SK-N-SH (cell line): ENCODE measurements at regions not wholly inside any gene's neighbourhood (a gene's known extent, or its start where the extent isn't known, plus 50 kb on each side); places are given as distances from the start of the nearest gene placed in this dataset.

ENCODE experiments used
- CTCF ChIA-PET: fragments of 300-600, 350-600 bp; formaldehyde crosslinking; extraction: SDS; loops from one replicate; lab custom pipeline; 2021; lab: Yijun Ruan, JAX
- POLR2A ChIA-PET: fragments of 350-600 bp; sonication (Branson Sonifier 250); formaldehyde crosslinking; extraction: SDS; loops from one replicate; lab custom pipeline; 2020; ENCODE audit warnings: antibody characterized with exemption, inconsistent platforms; lab: Yijun Ruan, JAX
- DNase-seq: peaks from one replicate; pipeline ENCODE4 v3.0.0; 2012
- H2AFZ ChIP-seq: fragments of 200-600 bp; sonication (generic); 2 replicates; pipeline ENCODE4 v1.8.1; 2016; ENCODE audit warnings: antibody characterized with exemption, mild to moderate bottlenecking, low read depth
- H3F3A ChIP-seq: fragments of 200-600 bp; sonication (generic); replicated peaks from 2 replicates; pipeline ENCODE3; 2016; ENCODE audit warnings: antibody characterized with exemption, mild to moderate bottlenecking; ENCODE audit not compliant: insufficient read depth
- H3K27ac ChIP-seq, 2 experiments: fragments of 200-500 bp in 1 of 2; fragments of 200-600 bp in 1 of 2; sonication (Bioruptor generic) in 1 of 2; sonication (generic), shearing (Covaris generic) in 1 of 2; 2 replicates each; pipeline versions ENCODE4 v1.5.1 to v1.6.1; 2014 to 2016; ENCODE audit warnings: low read depth in 2 of 2, inconsistent platforms in 1 of 2, low read length in 1 of 2, mild to moderate bottlenecking in 1 of 2, mixed read lengths in 1 of 2
- H3K27me3 ChIP-seq: fragments of 200-600 bp; sonication (generic), shearing (Covaris generic); 2 replicates; pipeline ENCODE4 v1.6.1; 2016; ENCODE audit warnings: mixed run types; ENCODE audit not compliant: insufficient read depth
- H3K36me3 ChIP-seq, 2 experiments: fragments of 200-500 bp in 1 of 2; fragments of 200-600 bp in 1 of 2; sonication (Bioruptor generic) in 1 of 2; sonication (generic) in 1 of 2; replicated peaks in 1 of 2; 2 replicates each; pipeline versions ENCODE3 to v1.5.1; 2014 to 2016; ENCODE audit warnings: low read length in 1 of 2, mild to moderate bottlenecking in 1 of 2; ENCODE audit not compliant: insufficient read depth in 2 of 2, control insufficient read depth in 1 of 2
- H3K4me1 ChIP-seq, 2 experiments: fragments of 200-500 bp in 1 of 2; fragments of 200-600 bp in 1 of 2; sonication (Bioruptor generic) in 1 of 2; sonication (generic), shearing (Covaris generic) in 1 of 2; 2 replicates each; pipeline versions ENCODE4 v1.5.1 to v1.6.1; 2014 to 2016; ENCODE audit warnings: low read depth in 1 of 2, low read length in 1 of 2, mixed run types in 1 of 2; ENCODE audit not compliant: insufficient read depth in 2 of 2, control insufficient read depth in 1 of 2
- H3K4me2 ChIP-seq: fragments of 200-600 bp; sonication (generic), shearing (Covaris generic); 2 replicates; pipeline ENCODE4 v1.6.1; 2017; ENCODE audit warnings: mixed run types
- H3K4me3 ChIP-seq, 2 experiments: fragments of 200-500 bp in 1 of 2; fragments of 200-600 bp in 1 of 2; sonication (Bioruptor generic) in 1 of 2; sonication (generic), shearing (Covaris generic) in 1 of 2; 2 replicates each; pipeline versions ENCODE4 v1.5.1 to v1.8.1; 2014 to 2016; ENCODE audit warnings: low read depth in 2 of 2, inconsistent platforms in 1 of 2, low read length in 1 of 2, mild to moderate bottlenecking in 1 of 2, mixed read lengths in 1 of 2, moderate library complexity in 1 of 2
- H3K79me2 ChIP-seq: fragments of 200-600 bp; sonication (generic); 2 replicates; pipeline ENCODE4 v1.8.1; 2017; ENCODE audit warnings: mild to moderate bottlenecking; ENCODE audit not compliant: insufficient read depth
- H3K9ac ChIP-seq: fragments of 200-600 bp; sonication (generic); 2 replicates; pipeline ENCODE4 v1.6.1; 2017; ENCODE audit warnings: mixed run types
- H3K9me2 ChIP-seq: fragments of 200-600 bp; sonication (generic); 2 replicates; pipeline ENCODE4 v1.6.1; 2017; ENCODE audit warnings: mixed run types
- H3K9me3 ChIP-seq: fragments of 200-600 bp; sonication (generic); 2 replicates; pipeline ENCODE4 v1.6.1; 2017; ENCODE audit warnings: mixed run types, mild to moderate bottlenecking, moderate library complexity
- H4K20me1 ChIP-seq: fragments of 200-600 bp; sonication (generic); 2 replicates; pipeline ENCODE4 v1.6.1; 2017; ENCODE audit warnings: mild to moderate bottlenecking, mixed run types; ENCODE audit not compliant: insufficient read depth
- CHD2 ChIP-seq: fragments of 150-350 bp; IDR thresholded peaks from 2 replicates; pipeline ENCODE4 v1.6.1; 2018; ENCODE audit warnings: low read length; ENCODE audit not compliant: partially characterized antibody
- EP300 ChIP-seq, 2 experiments: IDR thresholded peaks; 2 replicates each; pipeline versions ENCODE4 v1.4.0 to v1.6.1; 2012; ENCODE audit warnings: borderline replicate concordance in 1 of 2, low read depth in 1 of 2, low read length in 1 of 2
- FOSL2 ChIP-seq: IDR thresholded peaks from 2 replicates; pipeline ENCODE4 v1.4.0; 2012; ENCODE audit warnings: low read depth, mild to moderate bottlenecking, moderate library complexity, borderline replicate concordance
- FOXJ3 ChIP-seq: sonication (generic); formaldehyde crosslinking; IDR thresholded peaks from 2 replicates; pipeline ENCODE4 v1.5.1; 2020; ENCODE audit warnings: mild to moderate bottlenecking, missing genetic modification reagents
- FOXM1 ChIP-seq: IDR thresholded peaks from 2 replicates; pipeline ENCODE4 v1.4.0; 2012; ENCODE audit warnings: low read depth, mild to moderate bottlenecking
- GABPA ChIP-seq: IDR thresholded peaks from 2 replicates; pipeline ENCODE4 v1.4.0; 2012; ENCODE audit warnings: low read depth, mild to moderate bottlenecking
- MXI1 ChIP-seq: IDR thresholded peaks from 2 replicates; pipeline ENCODE4 v1.6.1; 2012; ENCODE audit warnings: mild to moderate bottlenecking, low read depth, low read length, improper control_type of control experiment
- NFIC ChIP-seq: IDR thresholded peaks from 2 replicates; pipeline ENCODE4 v1.4.0; 2012; ENCODE audit warnings: borderline replicate concordance
- TEAD4 ChIP-seq: IDR thresholded peaks from 2 replicates; pipeline ENCODE4 v1.4.0; 2012; ENCODE audit warnings: mild to moderate bottlenecking, borderline replicate concordance; ENCODE audit not compliant: insufficient read depth
- USF1 ChIP-seq: IDR thresholded peaks from 2 replicates; pipeline ENCODE4 v1.4.0; 2012; ENCODE audit warnings: low read depth, borderline replicate concordance
- WGBS: methylation state at CpG from one replicate; pipeline ENCODE4 v1.1.6; 2017; ENCODE audit warnings: low lambda C conversion rate; 5-methylcytosine and 5-hydroxymethylcytosine counted together
- TF ChIP-seq, protein P1 (sequence below): IDR thresholded peaks from 2 replicates; pipeline ENCODE4 v1.6.1; 2012; ENCODE audit warnings: mild to moderate bottlenecking, low read depth, low read length, moderate library complexity
- TF ChIP-seq, protein P2 (sequence below): IDR thresholded peaks from 2 replicates; pipeline ENCODE4; 2012

GRCh38 chr2:234178330-234179030 is 128.0 kb downstream of the SPP2 start:
- no peaks in the 10 kb centered on the region for H3K79me2 ChIP-seq
- ChIA-PET CTCF (no interaction called here), POLR2A (no interaction called here)
- H3K9me3 ChIP-seq: no peaks in the 10 kb centered on the region
- no peak overlapping the region for H3K4me3 ChIP-seq
- no peaks in the 10 kb centered on the region for H3K9me2 ChIP-seq
- H3K36me3 ChIP-seq: no peaks in the 10 kb centered on the region
- no peak overlapping the region for H3K27ac ChIP-seq
- TF ChIP-seq, protein P1, sequence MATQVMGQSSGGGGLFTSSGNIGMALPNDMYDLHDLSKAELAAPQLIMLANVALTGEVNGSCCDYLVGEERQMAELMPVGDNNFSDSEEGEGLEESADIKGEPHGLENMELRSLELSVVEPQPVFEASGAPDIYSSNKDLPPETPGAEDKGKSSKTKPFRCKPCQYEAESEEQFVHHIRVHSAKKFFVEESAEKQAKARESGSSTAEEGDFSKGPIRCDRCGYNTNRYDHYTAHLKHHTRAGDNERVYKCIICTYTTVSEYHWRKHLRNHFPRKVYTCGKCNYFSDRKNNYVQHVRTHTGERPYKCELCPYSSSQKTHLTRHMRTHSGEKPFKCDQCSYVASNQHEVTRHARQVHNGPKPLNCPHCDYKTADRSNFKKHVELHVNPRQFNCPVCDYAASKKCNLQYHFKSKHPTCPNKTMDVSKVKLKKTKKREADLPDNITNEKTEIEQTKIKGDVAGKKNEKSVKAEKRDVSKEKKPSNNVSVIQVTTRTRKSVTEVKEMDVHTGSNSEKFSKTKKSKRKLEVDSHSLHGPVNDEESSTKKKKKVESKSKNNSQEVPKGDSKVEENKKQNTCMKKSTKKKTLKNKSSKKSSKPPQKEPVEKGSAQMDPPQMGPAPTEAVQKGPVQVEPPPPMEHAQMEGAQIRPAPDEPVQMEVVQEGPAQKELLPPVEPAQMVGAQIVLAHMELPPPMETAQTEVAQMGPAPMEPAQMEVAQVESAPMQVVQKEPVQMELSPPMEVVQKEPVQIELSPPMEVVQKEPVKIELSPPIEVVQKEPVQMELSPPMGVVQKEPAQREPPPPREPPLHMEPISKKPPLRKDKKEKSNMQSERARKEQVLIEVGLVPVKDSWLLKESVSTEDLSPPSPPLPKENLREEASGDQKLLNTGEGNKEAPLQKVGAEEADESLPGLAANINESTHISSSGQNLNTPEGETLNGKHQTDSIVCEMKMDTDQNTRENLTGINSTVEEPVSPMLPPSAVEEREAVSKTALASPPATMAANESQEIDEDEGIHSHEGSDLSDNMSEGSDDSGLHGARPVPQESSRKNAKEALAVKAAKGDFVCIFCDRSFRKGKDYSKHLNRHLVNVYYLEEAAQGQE: peak; percentile 97
- TF ChIP-seq CHD2 (no peak), NFIC (peak; percentile 38; the same call in 1 of the 2 replicates), USF1 (no peak), FOXJ3 (CRISPR knock-in tag) (no peak), TEAD4 (no peak)
- TF ChIP-seq, protein P2, sequence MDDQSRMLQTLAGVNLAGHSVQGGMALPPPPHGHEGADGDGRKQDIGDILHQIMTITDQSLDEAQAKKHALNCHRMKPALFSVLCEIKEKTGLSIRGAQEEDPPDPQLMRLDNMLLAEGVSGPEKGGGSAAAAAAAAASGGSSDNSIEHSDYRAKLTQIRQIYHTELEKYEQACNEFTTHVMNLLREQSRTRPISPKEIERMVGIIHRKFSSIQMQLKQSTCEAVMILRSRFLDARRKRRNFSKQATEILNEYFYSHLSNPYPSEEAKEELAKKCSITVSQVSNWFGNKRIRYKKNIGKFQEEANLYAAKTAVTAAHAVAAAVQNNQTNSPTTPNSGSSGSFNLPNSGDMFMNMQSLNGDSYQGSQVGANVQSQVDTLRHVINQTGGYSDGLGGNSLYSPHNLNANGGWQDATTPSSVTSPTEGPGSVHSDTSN: no peak
- peaks cover 4% of the 10 kb centered on the region for H3F3A ChIP-seq
- H3K4me1 ChIP-seq: no peaks in the 10 kb centered on the region; a peak in 2 of 4 replicates
- no peak overlapping the region for H3K9ac ChIP-seq
- H3K27me3 ChIP-seq: no peaks in the 10 kb centered on the region
- H2AFZ ChIP-seq: no peak overlapping the region
- DNase-seq: no peak
- no peak overlapping the region for H3K4me2 ChIP-seq
- WGBS: 75% methylated on average over 9 of the region's 10 CpGs
- no peaks in the 10 kb centered on the region for H4K20me1 ChIP-seq

GRCh38 chr2:234175649-234176048 is 125.1 kb downstream of the SPP2 start:
- no peak for TF ChIP-seq FOSL2
- no peak for TF ChIP-seq MXI1
- no peak for TF ChIP-seq GABPA
- TF ChIP-seq EP300 (IDR thresholded peaks at IDR 0.05; ENCODE audit: borderline replicate concordance in 1 of 2, low read depth in 1 of 2, low read length in 1 of 2): no peak
- no peak for TF ChIP-seq FOXM1
- no peaks in the 10 kb centered on the region for H3K79me2 ChIP-seq
- 95% methylated on average over 6 of the region's 6 CpGs for WGBS
- H3K4me2 ChIP-seq: no peak overlapping the region
- H4K20me1 ChIP-seq: no peaks in the 10 kb centered on the region
- no peak overlapping the region for H3K4me3 ChIP-seq
- H3K9me2 ChIP-seq: no peaks in the 10 kb centered on the region
- ChIA-PET CTCF (interaction anchor here (1.5 kb wide), 1 partner anchor 40 kb away, joined by 5 read pairs; no protein-coding TSS in a partner anchor), POLR2A (no interaction called here)
- no peak overlapping the region for H2AFZ ChIP-seq
- H3K27ac ChIP-seq: no peak overlapping the region
- no peak overlapping the region for H3K9ac ChIP-seq
- H3K4me1 ChIP-seq: no peaks in the 10 kb centered on the region; a peak in 2 of 4 replicates
- no peaks in the 10 kb centered on the region for H3K9me3 ChIP-seq
- no peaks in the 10 kb centered on the region for H3K36me3 ChIP-seq
- no peaks in the 10 kb centered on the region for H3K27me3 ChIP-seq
- H3F3A ChIP-seq: peaks cover 4% of the 10 kb centered on the region
- DNase-seq: no peak
